ENCODE measurements at regions not wholly inside any gene's neighbourhood (a gene's known extent, or its start where the extent isn't known, plus 50 kb on each side); places are given as distances from the start of the nearest gene placed in this dataset.
"Not testable (repeated sequence)": the region's sequence is repeated elsewhere in the genome, so short reads cannot be mapped to it uniquely, and the experiment has no call there.

GRCh38 chr10:61078542-61079275 lies 134.7 kb upstream of the RHOBTB1 start:
- FAIRE-seq, result no peak

DNA sequence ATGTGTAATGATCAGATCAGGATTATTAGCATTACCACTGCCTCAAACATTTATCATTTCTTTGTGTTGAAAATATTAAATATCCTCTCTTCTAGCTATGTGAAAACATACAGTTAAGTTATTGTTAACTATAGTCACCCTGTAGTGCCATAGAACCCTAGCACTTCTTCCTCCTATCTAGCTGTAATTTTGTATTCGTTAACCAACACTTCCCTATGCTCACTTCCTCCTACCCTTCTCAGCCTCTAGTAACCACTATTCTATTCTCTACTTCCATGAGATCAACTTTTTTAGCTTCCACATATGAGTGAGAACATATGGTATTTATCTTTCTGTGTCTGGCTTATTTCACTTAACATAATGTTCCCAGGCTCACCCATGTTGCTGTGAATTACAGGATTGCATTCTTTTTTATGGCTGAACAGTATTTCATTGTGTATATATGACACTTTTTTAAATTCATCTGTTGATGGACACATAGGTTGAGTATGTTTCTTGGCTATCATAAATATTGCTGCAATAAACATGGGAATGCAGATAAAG lies 132.7 kb upstream of the RHOBTB1 start:
- FAIRE-seq, result no peak

- no peak for FAIRE-seq
These were observed 129.4 kb upstream of the RHOBTB1 start for GRCh38 chr10:61073391-61073790.

DNA sequence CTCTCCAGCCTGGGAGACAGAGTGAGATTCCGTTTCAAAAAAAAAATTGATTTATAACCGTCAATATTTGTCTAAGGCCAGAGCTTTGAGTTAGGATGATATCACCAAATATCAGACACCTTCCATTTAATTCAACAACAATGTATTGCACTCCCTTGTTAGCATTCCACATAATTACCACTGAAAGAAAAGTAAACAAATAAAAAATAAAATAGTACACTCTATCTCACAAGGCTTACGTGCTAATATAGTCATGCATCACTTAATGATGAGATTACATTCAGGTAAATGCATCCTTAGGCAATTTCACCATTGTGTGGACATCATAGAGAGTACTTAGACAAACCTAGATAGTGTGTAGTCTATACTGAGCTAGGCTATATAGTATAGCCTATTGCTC lies 127.6 kb upstream of the RHOBTB1 start:
- no peak for FAIRE-seq

- FAIRE-seq, result no peak
These were observed 124.5 kb upstream of the RHOBTB1 start for GRCh38 chr10:61068471-61068870.

DNA sequence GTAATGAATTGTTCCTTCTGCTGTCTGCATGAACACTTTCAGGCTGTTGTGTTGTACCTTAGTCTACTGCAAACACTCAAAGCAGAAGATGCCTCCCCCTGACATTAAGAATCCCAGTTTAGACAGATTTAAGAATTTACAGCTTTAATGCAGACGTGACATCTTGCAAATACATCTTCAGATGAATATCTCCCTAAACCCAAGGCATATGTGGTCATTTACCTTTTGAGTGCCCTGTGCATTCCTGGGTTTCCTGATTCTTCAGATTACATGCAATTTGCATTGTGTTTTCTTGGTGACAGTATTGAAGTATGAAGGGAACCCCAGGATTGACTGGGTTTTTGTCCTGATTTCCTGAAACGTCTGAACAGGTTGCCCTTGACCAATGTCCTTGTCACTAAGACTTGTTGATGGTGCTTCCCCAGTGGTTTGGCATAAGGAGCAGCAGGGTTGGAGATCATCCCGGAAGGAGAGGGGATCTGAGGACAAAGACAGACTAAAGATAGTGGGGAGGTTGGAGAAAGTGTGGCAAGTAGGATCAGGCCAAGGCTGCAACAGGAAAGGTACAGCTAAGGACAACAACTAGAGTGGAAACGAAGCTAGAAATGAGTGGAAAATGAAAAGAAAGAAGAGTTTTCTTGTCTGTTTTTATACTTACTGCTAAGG lies 123.8 kb upstream of the RHOBTB1 start:
- FAIRE-seq, result no peak

- no peak for FAIRE-seq
These were observed 122.8 kb upstream of the RHOBTB1 start for GRCh38 chr10:61066661-61067344.

- no peak for FAIRE-seq
These were observed 121.1 kb upstream of the RHOBTB1 start for GRCh38 chr10:61065051-61065450.

GRCh38 chr10:61064356-61064755 lies 120.4 kb upstream of the RHOBTB1 start:
- FAIRE-seq, result no peak

DNA sequence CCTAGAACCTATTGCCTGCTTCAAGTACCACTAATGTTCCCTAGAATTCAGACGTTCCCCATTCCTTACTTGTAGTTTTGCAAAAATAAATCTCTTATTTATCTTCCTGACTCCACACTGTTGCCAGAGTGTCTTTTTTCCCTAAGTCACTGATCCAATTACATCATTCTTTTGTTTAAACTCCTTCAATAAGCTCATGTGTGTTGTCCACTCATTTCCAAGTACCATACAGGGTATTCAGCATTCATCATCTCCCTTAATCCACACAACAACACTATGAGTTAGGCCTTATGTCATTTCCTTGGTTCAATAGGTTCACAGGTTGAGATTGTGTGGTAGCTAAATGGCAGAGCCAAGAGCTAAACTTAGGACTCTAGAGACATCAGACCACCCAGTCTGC lies 119.9 kb upstream of the RHOBTB1 start:
- FAIRE-seq, result no peak

- no peak for FAIRE-seq
These were observed 119.0 kb upstream of the RHOBTB1 start for GRCh38 chr10:61063034-61063433.

DNA sequence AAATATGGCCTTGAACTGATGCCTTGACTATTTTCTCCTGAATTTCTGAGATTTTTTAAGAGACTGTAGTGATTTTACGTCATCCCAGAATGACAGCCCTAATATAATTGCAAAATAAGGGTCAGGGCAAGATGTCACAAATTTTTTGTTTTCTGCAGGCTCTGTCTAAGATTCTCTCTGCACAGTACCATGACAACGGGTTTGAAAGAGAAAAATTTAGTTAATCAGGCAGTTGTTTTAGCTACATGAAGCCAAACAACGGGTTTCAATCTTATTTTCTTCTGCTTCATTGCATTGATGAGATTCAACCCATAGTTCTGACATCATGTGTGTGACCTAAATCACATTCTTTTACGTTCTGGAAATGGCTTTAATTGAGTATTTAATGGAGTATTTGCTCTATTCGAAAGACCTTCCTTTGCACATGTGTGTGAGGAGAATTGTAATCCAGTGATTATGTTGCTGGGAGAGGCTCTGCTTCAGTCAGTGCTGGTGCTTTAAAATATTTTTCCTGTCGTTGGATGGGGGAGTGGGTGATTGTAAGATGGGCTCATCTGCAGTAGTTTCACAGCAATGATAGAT lies 118.0 kb upstream of the RHOBTB1 start:
- no peak for FAIRE-seq

DNA sequence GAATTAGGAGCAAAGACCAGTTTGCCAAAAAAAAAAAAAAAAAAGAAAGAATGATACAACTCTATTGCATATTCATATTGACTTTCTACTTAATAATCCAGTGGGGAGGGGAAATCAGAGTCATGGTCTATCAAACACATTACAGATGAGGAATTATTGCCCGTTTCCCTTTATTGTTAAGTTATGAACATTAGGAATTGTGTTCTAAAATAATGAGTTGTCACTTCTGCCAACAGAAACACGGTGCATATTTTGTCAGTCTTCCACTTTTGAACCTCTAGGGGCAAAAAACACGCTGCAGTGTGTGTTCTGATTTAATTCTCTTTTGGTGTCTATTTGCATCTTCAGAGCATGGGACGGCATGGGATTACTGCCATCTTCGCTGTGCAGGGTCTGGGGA lies 115.7 kb upstream of the RHOBTB1 start:
- no peak for FAIRE-seq

GRCh38 chr10:61052469-61053205 lies 108.7 kb upstream of the RHOBTB1 start:
- FAIRE-seq, result no peak

DNA sequence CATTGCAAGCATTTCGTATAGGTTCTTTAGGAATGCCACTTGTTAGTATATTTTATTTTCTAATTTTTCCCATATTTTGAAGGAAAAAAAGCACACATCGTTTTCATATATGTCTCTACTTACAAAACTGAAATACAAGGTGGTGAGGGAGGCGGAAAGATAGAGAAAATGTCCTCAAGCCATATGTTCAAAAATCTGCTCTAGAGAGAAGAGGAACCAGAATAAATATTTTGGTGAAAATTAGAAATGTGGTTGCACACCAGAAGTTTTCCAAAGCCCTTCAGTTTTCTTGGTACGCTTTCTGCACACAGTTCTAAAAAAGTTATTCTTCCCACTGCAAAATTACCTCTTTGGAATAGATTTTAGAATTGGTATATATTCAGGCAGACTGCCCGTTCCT lies 107.4 kb upstream of the RHOBTB1 start:
- FAIRE-seq, result no peak

GRCh38 chr10:61050120-61050745 lies 106.2 kb upstream of the RHOBTB1 start:
- no peak for FAIRE-seq

DNA sequence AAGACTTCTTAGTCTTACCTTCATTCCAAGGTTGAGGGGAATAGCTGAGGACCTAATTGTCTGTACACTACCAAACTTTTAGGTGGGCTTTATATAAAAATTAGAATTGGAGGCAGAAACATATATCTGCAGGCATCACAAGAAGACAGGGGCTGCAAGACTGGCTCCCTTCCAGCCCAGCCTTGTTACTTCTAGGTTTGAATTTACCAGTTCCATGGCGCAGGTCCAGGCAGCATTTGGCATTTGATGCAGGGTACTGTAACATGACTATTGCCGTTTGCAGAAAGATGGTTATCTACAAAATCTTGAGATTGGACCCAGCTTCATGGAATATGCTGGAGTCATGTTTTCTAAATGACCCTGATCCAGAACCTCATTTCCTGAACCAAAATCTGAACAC lies 105.4 kb upstream of the RHOBTB1 start:
- no peak for FAIRE-seq

GRCh38 chr10:61047788-61048560 lies 104.0 kb upstream of the RHOBTB1 start:
- FAIRE-seq, result no peak

GRCh38 chr10:61047081-61047480 lies 103.1 kb upstream of the RHOBTB1 start:
- no peak for FAIRE-seq

- not testable (repeated sequence) for FAIRE-seq
These were observed 101.5 kb upstream of the RHOBTB1 start for GRCh38 chr10:61045480-61045879.

- no peak for FAIRE-seq
These were observed 98.5 kb upstream of the RHOBTB1 start for GRCh38 chr10:61042533-61042932.

All from colon (tissue), 2 donors.